H9 (cell line): ENCODE measurements at regions not wholly inside any gene's neighbourhood (a gene's known extent, or its start where the extent isn't known, plus 50 kb on each side); places are given as distances from the start of the nearest gene placed in this dataset.

ENCODE experiments used
- DNase-seq: peaks from one replicate; pipeline ENCODE4 v3.0.0-alpha.2; 2017
- H2AFZ ChIP-seq: one replicate; pipeline ENCODE4 v1.6.1; 2013; ENCODE audit warnings: mild to moderate bottlenecking, low read length, control low read depth, moderate library complexity
- H2AK5ac ChIP-seq: 2 replicates; pipeline ENCODE4 v1.6.1; 2013; ENCODE audit warnings: low read length, control low read depth, mixed read lengths; ENCODE audit not compliant: insufficient read length
- H2BK120ac ChIP-seq: one replicate; pipeline ENCODE4 v1.6.1; 2013; ENCODE audit warnings: low read depth, mild to moderate bottlenecking, low read length, control low read depth, inconsistent platforms; ENCODE audit not compliant: poor library complexity, severe bottlenecking
- H2BK12ac ChIP-seq: 2 replicates; pipeline ENCODE4 v1.6.1; 2013; ENCODE audit warnings: low read length, control low read depth, mixed read lengths, low read depth; ENCODE audit not compliant: insufficient read length
- H2BK15ac ChIP-seq: 2 replicates; pipeline ENCODE4 v1.6.1; 2013; ENCODE audit warnings: low read depth, low read length, control low read depth
- H2BK20ac ChIP-seq: one replicate; pipeline ENCODE4 v1.6.1; 2013; ENCODE audit warnings: low read depth, mild to moderate bottlenecking, low read length, control low read depth, inconsistent platforms; ENCODE audit not compliant: poor library complexity, severe bottlenecking
- H2BK5ac ChIP-seq: 2 replicates; pipeline ENCODE4 v1.6.1; 2013; ENCODE audit warnings: low read length, control low read depth, mixed read lengths; ENCODE audit not compliant: insufficient read length
- H3K14ac ChIP-seq: 2 replicates; pipeline ENCODE4 v1.6.1; 2013; ENCODE audit warnings: low read length, control low read depth; ENCODE audit not compliant: insufficient read depth
- H3K18ac ChIP-seq: 2 replicates; pipeline ENCODE4 v1.6.1; 2013; ENCODE audit warnings: low read depth, mild to moderate bottlenecking, mixed read lengths, low read length, control low read depth; ENCODE audit not compliant: insufficient read length
- H3K23ac ChIP-seq: 2 replicates; pipeline ENCODE4 v1.6.1; 2013; ENCODE audit warnings: low read length, control low read depth, mixed read lengths, low read depth; ENCODE audit not compliant: insufficient read length
- H3K23me2 ChIP-seq: 2 replicates; pipeline ENCODE4 v1.6.1; 2013; ENCODE audit warnings: low read depth, mild to moderate bottlenecking, mixed read lengths, low read length, control low read depth; ENCODE audit not compliant: insufficient read length, poor library complexity, severe bottlenecking
- H3K27ac ChIP-seq: 2 replicates; pipeline ENCODE4 v1.5.1; 2013; ENCODE audit warnings: low read length, control low read depth, mixed read lengths, low read depth; ENCODE audit not compliant: insufficient read length
- H3K27me3 ChIP-seq: 2 replicates; pipeline ENCODE4 v1.6.1; 2013; ENCODE audit warnings: low read length, control low read depth, inconsistent platforms; ENCODE audit not compliant: insufficient read depth
- H3K4ac ChIP-seq: 2 replicates; pipeline ENCODE4 v1.6.1; 2013; ENCODE audit warnings: low read depth, mild to moderate bottlenecking, control low read depth, inconsistent platforms, low read length, moderate library complexity
- H3K4me1 ChIP-seq: 2 replicates; pipeline ENCODE4 v1.6.1; 2013; ENCODE audit warnings: low read length, control low read depth, inconsistent platforms; ENCODE audit not compliant: insufficient read depth
- H3K4me2 ChIP-seq: 2 replicates; pipeline ENCODE4 v1.6.1; 2013; ENCODE audit warnings: low read length, control low read depth, mixed read lengths; ENCODE audit not compliant: insufficient read length, insufficient read depth
- H3K56ac ChIP-seq: 2 replicates; pipeline ENCODE4 v1.6.1; 2013; ENCODE audit warnings: low read depth, mild to moderate bottlenecking, mixed read lengths, low read length, control low read depth; ENCODE audit not compliant: insufficient read length
- H3K79me1 ChIP-seq: 2 replicates; pipeline ENCODE4 v1.6.1; 2013; ENCODE audit warnings: low read depth, mild to moderate bottlenecking, moderate library complexity, low read length, control low read depth, inconsistent platforms; ENCODE audit not compliant: insufficient read depth, poor library complexity, severe bottlenecking
- H3K79me2 ChIP-seq: 2 replicates; pipeline ENCODE4 v1.6.1; 2013; ENCODE audit warnings: low read length, control low read depth, inconsistent platforms; ENCODE audit not compliant: insufficient read depth
- H3K9ac ChIP-seq: 2 replicates; pipeline ENCODE4 v1.6.1; 2013; ENCODE audit warnings: low read length, control low read depth, mixed read lengths; ENCODE audit not compliant: insufficient read length; ENCODE audit errors: extremely low read depth
- H3K9me3 ChIP-seq: one replicate; pipeline ENCODE4 v1.6.1; 2013; ENCODE audit warnings: low read depth, low read length, inconsistent platforms; ENCODE audit not compliant: control insufficient read depth
- H3T11ph ChIP-seq: one replicate; pipeline ENCODE4 v1.6.1; 2013; ENCODE audit warnings: mild to moderate bottlenecking, low read length, control low read depth, inconsistent platforms
- H4K20me1 ChIP-seq: one replicate; pipeline ENCODE4 v1.6.1; 2013; ENCODE audit not compliant: control insufficient read depth, insufficient read length, insufficient read depth
- H4K5ac ChIP-seq: 2 replicates; pipeline ENCODE4 v1.6.1; 2013; ENCODE audit warnings: low read depth, mild to moderate bottlenecking, mixed read lengths, low read length, control low read depth; ENCODE audit not compliant: insufficient read length
- H4K8ac ChIP-seq: replicated peaks from 2 replicates; pipeline ENCODE4 v1.6.1; 2013; ENCODE audit warnings: low read length, control low read depth, mixed read lengths, low read depth; ENCODE audit not compliant: insufficient read length
- H4K91ac ChIP-seq: 2 replicates; pipeline ENCODE4 v1.6.1; 2013; ENCODE audit warnings: low read depth, mild to moderate bottlenecking, moderate library complexity, mixed read lengths, low read length, control low read depth; ENCODE audit not compliant: insufficient read length
- H3K27ac Mint-ChIP-seq, 3 experiments: 2 replicates in 2 of 3; 3 replicates in 1 of 3; pipeline ENCODE4 v1.8.0; 2020 to 2021; ENCODE audit warnings: mixed read lengths in 3 of 3, mild to moderate bottlenecking in 1 of 3, moderate library complexity in 1 of 3
- H3K27me3 Mint-ChIP-seq: 2 replicates; pipeline ENCODE4 v1.8.0; 2021; ENCODE audit warnings: low read depth, mild to moderate bottlenecking, moderate library complexity, mixed read lengths
- H3K36me3 Mint-ChIP-seq, 3 experiments: 2 replicates in 2 of 3; 3 replicates in 1 of 3; pipeline ENCODE4 v1.8.0; 2020 to 2021; ENCODE audit warnings: low read depth in 3 of 3, mixed read lengths in 3 of 3; ENCODE audit not compliant: insufficient read depth in 1 of 3
- H3K4me1 Mint-ChIP-seq, 2 experiments: 2 replicates each; pipeline ENCODE4 v1.8.0; 2020; ENCODE audit warnings: mixed read lengths in 2 of 2
- H3K4me3 Mint-ChIP-seq, 2 experiments: 2 replicates in 1 of 2; 3 replicates in 1 of 2; pipeline ENCODE4 v1.8.0; 2020 to 2021; ENCODE audit warnings: mild to moderate bottlenecking in 2 of 2, mixed read lengths in 2 of 2, moderate library complexity in 1 of 2
- H3K9me3 Mint-ChIP-seq, 2 experiments: 2 replicates in 1 of 2; 3 replicates in 1 of 2; pipeline ENCODE4 v1.8.0; 2020; ENCODE audit warnings: mild to moderate bottlenecking in 2 of 2, mixed read lengths in 2 of 2, moderate library complexity in 1 of 2
- WGBS: extraction: QIAGEN DNeasy Blood & Tissue Kit; methylation state at CpG from one replicate; pipeline ENCODE4 v1.1.7; 2013; ENCODE audit warnings: missing lambda C conversion rate, low lambda C conversion rate, mixed read lengths; ENCODE audit not compliant: insufficient read length; ENCODE audit errors: extremely low coverage; 5-methylcytosine and 5-hydroxymethylcytosine counted together
- TF ChIP-seq, protein P1 (sequence below): fragments of 200-600 bp; sonication (generic); conservative IDR thresholded peaks from 3 replicates; pipeline ENCODE4 v1.8.0; 2021; ENCODE audit warnings: antibody characterized with exemption, mild to moderate bottlenecking

DNA sequence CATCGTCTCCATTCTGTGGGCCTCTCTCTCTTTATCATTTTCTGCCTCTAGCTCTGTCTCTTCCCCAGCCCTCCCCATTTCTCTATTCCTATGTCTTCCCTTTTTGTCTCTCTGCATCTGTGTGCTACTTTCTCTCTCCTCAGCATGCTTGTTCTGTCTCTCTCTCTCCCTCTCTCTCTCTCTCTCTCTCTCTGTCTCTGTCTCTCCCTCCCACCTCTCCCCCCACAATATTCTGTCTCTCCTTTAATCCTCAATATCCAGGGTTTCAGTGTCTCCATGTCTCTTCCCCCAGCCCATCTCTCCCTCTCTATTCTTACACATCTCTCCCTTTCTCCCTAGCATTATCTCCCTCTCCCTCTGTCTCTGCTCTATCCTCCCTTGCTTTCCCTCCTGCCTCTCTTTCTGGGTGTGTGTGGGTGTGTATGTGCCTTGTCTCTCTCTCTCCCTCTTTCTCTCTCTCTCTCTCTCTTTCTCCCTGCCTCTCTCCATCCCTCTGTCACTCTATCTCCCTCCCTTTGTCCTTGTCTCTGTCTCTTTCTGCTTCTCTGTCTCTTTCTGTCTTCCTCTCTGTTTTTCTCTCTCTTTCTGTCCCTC, 76.9 kb upstream of the SIRPA start:
- Histone ChIP-seq H2BK15ac (no peak overlapping the region), H2AFZ (no peak overlapping the region), H3K4ac (no peak overlapping the region), H2AK5ac (no peak overlapping the region), H3K79me1 (no peaks in the 10 kb centered on the region), H3K23ac (no peak overlapping the region), H3K4me2 (peak overlapping the region; percentile 15), H3K27me3 (no peaks in the 10 kb centered on the region; the same call in 1 of the 2 replicates), H3K4me1 (peaks cover 9% of the 10 kb centered on the region; the same call in 1 of the 2 replicates), H3K23me2 (no peaks in the 10 kb centered on the region), H4K5ac (no peak overlapping the region), H3K27ac (no peak overlapping the region), H2BK120ac (no peak overlapping the region), H4K20me1 (no peaks in the 10 kb centered on the region), H2BK12ac (no peak overlapping the region), H3K14ac (no peak overlapping the region), H3K79me2 (no peaks in the 10 kb centered on the region), H3K9ac (no peak overlapping the region), H2BK20ac (no peak overlapping the region), H2BK5ac (no peak overlapping the region), H4K8ac (no peak overlapping the region), H3K18ac (peak overlapping the region; percentile 22), H4K91ac (no peak overlapping the region), H3T11ph (no peak overlapping the region), H3K9me3 (no peaks in the 10 kb centered on the region), H3K56ac (no peak overlapping the region)
- H3K27me3 Mint-ChIP-seq, result peaks cover 25% of the 10 kb centered on the region
- TF ChIP-seq, protein P1, sequence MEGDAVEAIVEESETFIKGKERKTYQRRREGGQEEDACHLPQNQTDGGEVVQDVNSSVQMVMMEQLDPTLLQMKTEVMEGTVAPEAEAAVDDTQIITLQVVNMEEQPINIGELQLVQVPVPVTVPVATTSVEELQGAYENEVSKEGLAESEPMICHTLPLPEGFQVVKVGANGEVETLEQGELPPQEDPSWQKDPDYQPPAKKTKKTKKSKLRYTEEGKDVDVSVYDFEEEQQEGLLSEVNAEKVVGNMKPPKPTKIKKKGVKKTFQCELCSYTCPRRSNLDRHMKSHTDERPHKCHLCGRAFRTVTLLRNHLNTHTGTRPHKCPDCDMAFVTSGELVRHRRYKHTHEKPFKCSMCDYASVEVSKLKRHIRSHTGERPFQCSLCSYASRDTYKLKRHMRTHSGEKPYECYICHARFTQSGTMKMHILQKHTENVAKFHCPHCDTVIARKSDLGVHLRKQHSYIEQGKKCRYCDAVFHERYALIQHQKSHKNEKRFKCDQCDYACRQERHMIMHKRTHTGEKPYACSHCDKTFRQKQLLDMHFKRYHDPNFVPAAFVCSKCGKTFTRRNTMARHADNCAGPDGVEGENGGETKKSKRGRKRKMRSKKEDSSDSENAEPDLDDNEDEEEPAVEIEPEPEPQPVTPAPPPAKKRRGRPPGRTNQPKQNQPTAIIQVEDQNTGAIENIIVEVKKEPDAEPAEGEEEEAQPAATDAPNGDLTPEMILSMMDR, result no peak
- no peak for DNase-seq
- H3K36me3 Mint-ChIP-seq, result no peaks in the 10 kb centered on the region; a peak in 1 of 7 replicates
- WGBS, result no CpG with 5 or more reads among the region's 1 CpG
- peaks cover 57 to 59% of the 10 kb centered on the region in 2 experiments for H3K4me1 Mint-ChIP-seq
- H3K9me3 Mint-ChIP-seq, result peaks cover 0 to 3% of the 10 kb centered on the region in 2 experiments; a peak in 1 of 5 replicates
- H3K27ac Mint-ChIP-seq, result peak overlapping the region in 2 of 3 experiments; percentile 76 to 91; a peak in 3 of 7 replicates
- H3K4me3 Mint-ChIP-seq, result peak overlapping the region; percentile 39 to 40; a peak in 4 of 5 replicates
